NCI-H187 treated with DMSO at 0.1 percent for 48 hours (cell line): ENCODE measurements at regions not wholly inside any gene's neighbourhood (a gene's known extent, or its start where the extent isn't known, plus 50 kb on each side); places are given as distances from the start of the nearest gene placed in this dataset.
"Not testable (repeated sequence)": the region's sequence is repeated elsewhere in the genome, so short reads cannot be mapped to it uniquely, and the experiment has no call there.

Source experiments
- DNase-seq: peaks from one replicate; lab custom pipeline; 2025; lab: John Stamatoyannopoulos, UW

DNA sequence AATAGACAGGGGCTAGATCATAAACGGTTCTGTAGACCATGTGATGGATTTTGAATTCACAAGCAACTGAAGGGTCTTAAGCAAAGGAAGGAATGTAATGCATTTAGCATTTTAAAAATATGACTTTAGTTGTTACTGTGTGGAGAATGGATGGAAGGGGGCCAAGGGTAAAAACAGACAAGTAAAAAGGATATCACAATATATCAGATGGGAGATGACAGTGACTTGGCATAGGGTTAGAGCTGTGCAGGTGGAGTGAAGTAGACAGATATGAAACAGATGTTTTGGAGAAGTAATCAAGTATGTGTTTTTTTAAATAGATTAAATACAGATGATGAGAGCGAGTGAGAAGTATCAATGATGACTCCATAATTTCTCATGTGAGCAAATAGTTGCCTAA is 1116.0 kb upstream of the TENM3 start:
- no peak for DNase-seq

DNA sequence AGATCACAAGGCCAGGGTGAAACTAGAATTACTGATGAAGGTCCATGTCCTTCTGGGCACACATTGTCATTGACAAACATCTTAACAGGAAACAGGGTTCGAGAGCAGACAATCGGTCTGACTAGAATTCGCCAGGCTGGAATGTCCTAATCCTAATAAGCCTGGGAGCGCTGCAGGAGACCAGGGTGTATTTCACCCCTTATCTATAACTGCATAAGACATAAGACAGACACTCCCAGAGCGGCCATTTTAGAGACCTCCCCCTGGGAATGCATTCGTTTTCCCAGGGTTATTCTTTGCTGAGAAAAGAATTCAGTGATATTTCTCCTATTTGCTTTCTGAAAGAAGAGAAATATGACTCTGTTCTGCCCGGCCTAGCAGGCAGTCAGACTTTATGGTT is 1112.9 kb upstream of the TENM3 start:
- DNase-seq = not testable (repeated sequence)

DNA sequence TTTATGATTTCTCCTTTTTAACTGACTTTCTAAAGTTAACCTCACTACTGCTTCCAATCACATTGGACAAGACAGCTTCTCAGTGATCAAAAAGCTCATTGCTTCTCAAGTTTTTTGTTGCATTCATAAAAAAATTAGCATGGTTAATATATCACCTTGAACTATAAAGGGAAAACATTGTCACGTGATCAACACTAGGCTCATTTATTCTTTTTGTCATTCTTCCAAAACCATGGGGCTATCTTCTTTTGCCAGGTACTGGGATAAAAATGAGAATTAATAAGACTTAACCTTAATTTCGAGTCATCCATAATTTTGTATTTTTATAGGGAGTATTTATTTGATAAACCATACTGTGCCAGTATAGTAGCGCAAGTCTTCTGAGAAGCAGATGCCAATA is 1105.9 kb upstream of the TENM3 start:
- DNase-seq = no peak

DNA sequence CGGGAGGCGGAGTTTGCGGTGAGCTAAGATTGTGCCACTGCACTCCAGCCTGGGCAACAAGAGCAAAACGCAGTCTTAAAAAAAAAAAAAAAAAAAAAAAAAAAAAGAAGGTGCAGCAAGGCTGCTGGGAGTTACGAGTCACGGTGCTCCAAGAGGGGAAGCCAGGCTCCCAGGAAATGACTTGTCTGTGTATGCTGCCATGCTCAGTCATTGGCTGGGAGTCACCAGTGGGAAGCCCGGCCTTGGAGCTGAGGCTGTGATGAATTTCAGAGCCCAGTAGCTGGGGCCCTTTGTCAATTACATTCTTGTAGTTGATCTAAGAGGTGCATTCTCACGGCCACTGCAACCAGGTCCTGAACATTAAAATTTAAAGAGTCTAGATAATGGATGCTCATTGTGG is 1105.1 kb upstream of the TENM3 start:
- DNase-seq = no peak

DNA sequence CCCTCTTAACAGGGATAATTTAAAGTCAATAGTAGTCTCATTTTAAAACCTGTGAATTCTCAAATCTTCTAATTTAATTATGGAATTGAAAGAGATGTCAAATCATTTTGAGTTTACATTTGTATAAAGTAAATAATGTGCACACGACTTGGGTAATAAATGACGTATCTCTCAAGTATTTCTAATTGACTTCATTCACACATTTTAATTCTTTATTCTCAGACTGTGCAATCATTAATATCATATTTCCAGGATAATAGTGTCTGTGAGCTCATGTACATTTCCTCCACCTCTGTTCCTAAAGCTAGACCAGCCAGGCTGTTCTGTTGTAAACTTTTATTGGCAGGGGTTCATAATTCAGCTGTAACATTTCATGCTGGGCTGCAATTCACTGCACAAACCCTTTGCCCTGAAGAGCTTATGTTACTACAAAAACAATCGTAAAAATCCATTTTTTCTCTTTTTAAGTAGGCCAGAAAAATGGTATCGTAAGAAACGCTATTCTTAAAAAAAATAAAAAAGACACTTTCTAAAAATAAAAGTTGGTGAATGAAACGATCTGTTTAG is 1103.1 kb upstream of the TENM3 start:
- DNase-seq = no peak

DNA sequence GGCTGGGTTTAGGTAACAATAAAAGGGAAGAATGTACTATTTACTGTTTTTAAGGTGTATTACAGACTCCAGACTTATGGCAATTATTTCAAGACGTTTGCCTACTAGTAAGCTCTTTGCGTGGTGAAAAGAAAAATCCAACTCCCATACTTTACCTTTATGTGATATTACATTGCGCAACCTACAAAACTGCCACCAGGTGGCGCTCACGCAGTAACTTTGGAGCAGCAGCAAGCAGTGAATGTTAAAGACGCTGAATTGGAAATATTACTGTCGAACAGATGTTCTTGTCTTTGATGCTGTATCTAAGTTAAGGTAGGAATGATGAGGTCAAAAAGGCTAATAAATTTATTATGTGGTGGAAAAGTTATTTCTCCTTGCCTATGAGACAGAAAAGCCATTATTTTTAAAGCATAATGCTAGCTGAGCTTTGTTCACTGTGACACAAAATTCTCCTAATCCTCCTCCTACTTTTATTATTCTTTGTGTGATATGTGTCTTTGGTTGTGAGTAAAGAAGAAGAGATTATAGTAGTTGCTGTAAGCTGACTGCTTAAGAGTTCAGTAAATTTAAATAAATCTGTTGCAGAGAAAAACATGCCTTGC is 1099.8 kb upstream of the TENM3 start:
- peak; percentile 1 for DNase-seq

DNA sequence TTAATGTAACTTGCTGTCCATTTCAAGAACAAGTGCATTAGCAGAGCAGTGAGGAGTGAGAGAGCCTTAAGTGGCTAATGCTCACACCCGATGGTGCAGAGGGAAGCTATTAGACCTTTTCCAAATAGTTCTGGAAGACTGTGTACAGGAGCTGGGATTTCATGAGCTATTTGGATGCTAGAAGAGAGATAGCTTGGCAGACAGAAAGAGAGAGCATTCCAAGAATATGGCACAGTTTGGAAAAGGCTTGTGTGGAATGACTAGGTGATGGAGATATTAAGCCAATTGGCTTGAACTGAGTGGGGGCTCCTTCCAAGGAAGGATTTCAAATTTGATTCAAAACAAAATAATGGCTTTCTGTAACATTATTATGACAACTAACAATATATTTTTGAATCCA is 1097.2 kb upstream of the TENM3 start:
- no peak for DNase-seq

DNA sequence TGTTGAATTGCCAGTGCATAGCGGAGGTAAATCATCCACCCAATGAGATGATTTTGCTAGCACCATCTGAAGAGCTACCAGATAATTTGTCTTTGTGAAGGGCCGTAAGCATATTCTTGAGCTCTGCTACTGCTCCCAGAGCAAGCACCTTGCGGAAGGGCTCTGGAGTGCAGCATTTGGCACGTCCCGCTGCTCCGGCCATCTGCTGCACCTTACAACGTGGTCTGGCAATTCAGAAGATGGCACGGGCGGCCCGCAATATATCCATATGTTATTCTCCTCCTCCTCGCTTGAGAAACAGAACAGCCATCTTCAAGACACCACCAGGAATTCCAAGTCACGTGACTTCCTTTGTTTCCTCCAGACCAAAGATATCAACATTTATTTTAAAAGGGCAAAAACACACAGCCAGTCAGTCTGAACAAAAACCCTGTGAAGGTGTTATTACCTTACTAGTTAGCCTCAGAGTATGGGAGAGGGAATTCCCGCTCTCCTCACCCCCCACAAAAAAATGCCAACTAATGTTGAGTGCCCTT is 1095.7 kb upstream of the TENM3 start:
- no peak for DNase-seq

DNA sequence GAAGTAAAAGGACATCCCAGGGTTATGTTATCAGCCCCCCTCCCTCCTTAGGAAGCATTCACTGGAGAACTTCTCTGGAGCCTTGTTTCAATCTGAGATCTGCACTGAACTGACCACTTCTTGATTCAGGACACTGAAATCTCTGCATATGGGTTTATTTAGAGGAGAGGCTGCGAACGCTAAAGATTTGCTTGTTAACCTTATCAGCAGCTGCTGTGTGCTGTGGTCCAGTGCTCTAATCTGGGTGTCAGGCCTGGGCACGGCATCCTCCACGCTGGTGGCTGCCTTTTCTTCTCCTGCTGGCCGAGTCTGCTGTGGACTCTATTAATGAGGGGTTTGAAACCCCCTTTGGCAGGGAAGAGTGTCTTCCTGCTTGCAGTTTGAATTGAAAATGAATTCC is 1094.7 kb upstream of the TENM3 start:
- DNase-seq = no peak

DNA sequence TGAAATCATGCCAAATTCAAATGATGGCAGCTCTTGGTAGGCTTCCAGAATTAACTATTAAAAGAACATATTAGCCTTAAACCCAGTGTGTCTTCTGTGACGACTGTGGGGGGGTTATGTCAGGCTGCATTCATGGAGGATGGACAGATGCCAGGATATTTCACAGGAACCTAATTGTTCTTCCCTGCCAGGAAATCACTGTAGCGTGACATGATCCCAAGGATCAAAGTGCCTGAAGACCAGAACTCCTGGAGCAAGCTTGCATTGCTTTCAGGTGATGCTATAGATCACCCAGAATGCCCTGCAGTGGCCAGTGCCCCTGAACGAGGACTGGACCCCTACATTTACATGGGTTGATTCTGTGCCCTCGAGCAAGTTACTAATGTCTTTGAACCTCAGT is 1093.0 kb upstream of the TENM3 start:
- DNase-seq = no peak

DNA sequence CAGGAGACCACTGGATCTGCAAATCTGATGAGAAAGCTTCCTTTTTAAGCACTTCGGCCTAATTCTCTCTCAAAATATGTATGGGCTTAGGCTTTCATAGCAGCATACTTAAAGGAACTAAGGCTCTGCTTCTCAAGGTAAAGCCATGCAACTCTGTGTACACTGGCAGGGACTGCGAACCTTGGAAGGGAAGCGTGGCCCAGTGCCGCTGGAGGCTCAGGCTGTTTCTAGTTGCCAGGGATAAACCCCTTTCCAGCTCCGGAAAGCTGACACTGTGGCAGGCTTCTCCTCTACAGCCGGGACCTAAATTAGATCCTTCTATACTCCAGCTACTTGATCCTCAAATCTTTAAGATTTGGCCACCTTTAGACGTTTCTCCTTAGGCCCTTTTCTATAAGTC is 1091.3 kb upstream of the TENM3 start:
- no peak for DNase-seq

DNA sequence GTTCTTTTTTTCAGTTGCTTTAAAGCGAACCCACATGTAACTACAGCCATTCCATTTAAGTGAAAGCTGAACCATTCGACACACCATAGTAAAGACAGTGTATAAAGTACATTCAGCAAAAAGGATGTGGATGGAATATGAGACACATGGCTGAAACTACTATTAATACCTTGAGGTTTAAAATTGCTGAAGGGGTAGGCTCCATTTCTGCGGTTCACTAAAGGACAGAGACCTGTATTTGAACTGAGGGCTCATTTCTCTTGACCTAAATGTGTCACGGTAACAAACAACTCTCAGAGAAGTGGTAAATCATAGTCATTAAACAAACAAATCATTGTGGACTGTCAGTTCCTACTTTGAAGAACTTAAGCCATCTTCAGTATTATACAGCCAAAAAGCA is 1085.6 kb upstream of the TENM3 start:
- DNase-seq = peak; percentile 2

DNA sequence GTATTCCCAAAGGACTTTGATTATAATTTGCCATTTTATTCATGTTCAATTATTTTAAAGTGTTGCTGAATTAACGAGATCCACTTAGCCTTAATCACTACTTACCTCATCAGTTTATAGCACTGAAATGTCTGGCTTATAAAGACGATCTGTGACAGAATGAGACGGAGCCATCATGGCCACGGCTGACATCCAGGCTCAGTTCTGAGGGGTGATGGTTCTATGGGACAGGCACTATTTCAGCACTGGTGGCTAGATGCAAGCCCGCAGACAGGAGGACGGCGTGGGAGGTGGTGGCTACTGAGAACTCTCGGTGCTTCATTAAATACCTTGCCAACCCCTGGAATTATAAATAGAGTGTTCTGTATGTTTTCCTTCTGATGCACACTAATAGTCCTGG is 1084.2 kb upstream of the TENM3 start:
- DNase-seq = no peak

DNA sequence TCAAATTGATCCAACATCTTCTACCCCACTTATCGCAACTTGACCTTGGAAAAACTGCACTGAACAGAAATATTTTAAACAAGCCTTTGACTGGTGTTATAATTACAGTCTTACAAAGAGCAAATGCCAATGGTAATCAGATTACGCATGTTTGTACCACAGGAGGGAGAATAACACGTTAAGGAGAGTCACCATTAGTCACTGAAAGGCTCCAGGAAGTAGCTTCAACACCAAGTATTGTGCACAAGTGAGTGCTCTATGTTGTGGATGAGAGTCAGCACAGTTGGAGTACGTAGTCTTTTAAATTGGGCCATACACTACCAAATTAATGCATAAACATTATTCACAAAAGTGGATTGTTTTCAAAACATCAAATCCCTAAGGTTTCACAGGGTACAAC is 1081.5 kb upstream of the TENM3 start:
- no peak for DNase-seq

DNA sequence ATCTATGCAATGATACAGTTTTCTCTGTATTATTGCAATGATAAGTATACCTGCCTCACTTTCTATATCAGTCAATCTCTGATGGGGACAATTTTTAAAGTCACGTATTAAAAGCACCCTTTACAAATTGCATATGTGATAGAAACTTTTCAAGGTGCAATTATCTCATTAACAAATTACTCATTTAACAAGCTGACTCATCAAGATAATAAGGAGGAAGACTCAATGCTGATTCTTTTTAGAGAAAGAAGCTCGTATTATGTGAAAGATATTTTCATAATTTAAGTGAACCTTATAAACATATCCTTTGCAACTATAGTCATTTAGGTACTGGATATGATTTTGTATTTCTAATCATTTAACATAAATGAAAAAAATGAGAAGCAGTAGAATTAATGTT is 1080.9 kb upstream of the TENM3 start:
- DNase-seq = no peak

DNA sequence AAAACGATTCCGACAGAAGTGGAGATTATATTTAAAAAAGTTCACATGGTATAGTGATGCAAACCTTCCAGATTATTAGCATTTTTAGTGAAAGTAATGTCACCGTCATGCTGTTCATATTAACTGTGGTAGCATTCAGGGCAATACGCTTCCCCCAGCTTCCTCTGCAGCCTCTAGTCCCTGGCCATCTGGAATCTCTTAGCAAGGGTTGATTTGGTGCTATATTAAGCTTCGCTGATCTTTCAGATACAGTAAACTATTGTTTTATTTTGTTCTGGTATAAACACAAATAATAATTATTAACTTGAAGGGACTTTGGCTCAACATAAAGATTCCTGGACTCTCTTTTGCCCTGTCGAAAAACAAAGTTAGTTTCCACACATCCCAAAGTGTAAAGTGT is 1080.5 kb upstream of the TENM3 start:
- no peak for DNase-seq

DNA sequence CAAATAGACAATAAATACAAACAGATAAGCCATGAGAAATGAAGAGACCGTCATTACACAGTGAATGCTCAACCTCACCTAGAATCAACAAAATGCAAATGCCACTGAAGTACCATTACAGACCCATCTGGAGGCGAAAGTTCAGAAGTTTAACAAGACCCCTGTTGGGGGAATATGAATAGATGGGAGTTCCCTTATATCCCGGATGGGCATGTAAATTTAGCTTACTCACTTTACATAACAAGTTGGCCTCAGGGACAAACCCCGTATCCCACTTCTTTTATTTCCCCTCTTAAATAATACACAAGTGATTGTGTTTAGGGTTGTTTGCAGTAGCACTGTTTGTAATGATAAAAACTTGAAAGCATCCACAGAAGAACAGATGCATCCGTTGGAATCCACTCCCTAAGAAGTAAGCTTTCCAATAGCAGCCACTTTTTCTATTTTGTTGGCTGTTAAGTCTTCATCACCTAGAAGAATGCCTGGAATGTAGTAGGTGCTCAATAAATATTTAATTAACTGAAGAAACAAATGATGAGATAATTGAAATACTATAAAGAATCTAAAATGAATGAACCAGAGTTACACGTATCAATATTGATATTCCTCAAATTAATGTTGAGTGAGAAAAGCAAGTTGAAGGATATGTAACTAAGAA is 1076.3 kb upstream of the TENM3 start:
- no peak for DNase-seq

DNA sequence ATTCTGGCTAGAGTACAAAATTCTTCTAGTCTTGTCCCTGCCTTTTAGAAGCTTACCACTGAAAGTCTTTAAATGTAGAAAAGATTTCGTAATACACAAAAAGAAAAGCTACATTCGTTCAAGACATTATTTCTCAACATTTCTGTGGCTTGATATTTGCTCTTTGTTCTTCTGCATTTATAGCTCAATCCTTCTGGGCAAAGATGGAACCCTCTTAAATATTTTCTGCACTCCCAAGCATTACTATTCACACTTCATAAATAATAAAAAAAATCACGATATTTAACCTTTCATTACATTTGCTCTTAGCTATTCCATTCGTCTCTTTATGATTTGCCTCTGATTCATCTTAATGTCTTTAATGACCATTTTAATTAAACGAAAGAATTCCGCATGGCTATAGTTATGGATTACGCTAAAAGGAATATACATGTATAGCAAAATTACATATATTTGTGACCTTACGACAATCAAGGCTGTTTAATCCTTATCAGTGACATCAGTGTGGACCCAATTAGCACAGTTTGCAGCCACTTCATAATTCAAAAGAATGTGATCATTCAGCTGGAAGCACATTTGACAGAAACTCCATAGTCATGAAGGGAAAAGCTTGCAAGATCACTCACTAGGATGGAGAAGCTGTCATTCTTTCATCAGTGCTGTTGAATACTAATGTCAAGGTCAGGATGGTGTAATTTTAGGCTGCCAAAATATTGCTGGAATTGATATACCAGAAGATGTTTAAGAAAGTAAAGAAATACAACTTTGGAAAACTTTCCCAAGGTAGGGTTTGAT is 1075.0 kb upstream of the TENM3 start:
- DNase-seq = no peak

DNA sequence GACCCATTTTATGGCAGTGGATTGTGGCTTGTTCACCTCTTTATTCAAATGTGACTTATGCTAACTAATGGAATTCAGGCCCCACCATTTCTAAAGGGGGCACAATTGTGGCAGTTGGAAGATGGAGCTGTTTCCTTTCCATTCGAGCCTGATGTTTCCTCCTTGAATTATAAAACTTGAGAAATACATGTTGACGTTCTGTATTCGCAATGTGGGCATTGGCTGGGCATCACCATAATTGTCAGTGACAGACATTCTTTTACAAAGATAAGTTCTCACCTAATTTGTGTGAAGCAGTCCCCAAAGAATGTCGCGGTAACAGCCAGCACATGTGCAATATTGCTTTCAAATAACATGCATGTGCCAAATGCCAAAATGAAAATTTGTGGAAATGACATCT is 1070.2 kb upstream of the TENM3 start:
- DNase-seq = no peak

DNA sequence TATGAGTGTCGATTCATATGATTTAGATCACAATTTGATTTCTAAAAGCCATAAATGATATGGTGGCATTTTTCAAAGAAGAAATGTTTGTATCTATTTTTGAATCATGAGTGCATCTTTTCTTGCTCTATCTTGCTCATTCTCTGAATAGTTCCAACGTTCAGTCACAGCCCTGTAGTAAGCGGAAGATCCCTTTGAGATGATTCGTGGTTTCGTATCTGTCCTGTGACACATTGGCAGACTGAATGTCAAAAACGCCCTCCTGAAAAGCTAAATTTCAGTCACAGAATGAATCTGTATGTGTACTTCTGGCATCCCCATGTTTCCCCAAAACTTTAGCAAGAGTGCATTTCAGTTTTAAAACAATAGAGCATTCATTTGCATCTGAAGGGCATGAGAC is 1066.9 kb upstream of the TENM3 start:
- no peak for DNase-seq

DNA sequence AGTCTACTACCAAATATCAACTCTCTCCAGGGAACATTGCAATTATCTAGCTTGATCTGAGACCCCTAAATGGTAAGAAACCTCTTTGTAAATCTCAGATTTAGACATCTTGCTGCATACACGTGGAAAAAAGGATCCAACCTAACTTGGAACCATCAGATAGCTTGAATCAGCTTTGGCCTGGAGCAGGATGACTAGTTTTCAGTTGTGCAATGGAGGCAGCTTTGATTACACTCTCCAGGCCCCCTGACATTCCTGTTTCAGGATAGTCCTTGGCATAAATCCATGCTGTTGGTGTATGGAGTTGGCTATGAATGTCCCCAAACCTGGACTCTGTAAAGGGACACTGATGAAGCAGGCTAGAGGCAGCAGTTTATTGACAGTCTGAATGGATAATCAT is 1061.9 kb upstream of the TENM3 start:
- DNase-seq = no peak

DNA sequence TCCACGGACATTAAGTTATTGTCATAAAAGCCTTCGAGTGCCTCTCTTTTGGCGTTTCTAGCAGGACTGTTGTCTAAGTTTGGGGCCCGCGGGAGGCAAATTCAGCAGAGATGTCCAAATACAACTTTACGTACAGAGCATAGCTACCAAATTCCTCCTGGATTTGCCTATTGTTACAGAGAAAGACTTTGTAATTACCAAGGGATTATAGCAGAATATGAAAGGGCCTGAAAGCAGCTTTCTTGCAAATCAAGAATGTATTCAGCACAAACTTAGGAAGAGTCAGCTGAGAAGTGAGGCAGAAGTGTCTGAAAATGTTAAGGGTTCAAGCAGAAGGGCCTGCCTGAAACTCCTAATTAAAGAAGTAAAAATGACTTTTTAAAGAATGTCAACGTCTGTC is 1053.5 kb upstream of the TENM3 start:
- no peak for DNase-seq
